ENCODE measurements at regions not wholly inside any gene's neighbourhood (a gene's known extent, or its start where the extent isn't known, plus 50 kb on each side); places are given as distances from the start of the nearest gene placed in this dataset.

- Mint-ChIP-seq H3K27ac (no peak overlapping the region), H3K36me3 (no peaks in the 10 kb centered on the region), H3K4me3 (no peak overlapping the region), H3K9me3 (no peaks in the 10 kb centered on the region), H3K27me3 (no peaks in the 10 kb centered on the region), H3K4me1 (ENCODE audit: unreplicated experiment) (no peaks in the 10 kb centered on the region)
- DNase-seq (ENCODE audit: extremely low spot score, unreplicated experiment): no peak
- TF ChIP-seq CTCF (conservative IDR thresholded peaks at IDR 0.05): no peak
Observed at GRCh38 chr9:73689051-73689870, 537.6 kb downstream of the ANXA1 start.

GRCh38 chr9:73701415-73702057, 549.9 kb downstream of the ANXA1 start:
- Mint-ChIP-seq H3K27me3 (no peaks in the 10 kb centered on the region), H3K4me1 (ENCODE audit: unreplicated experiment) (no peaks in the 10 kb centered on the region), H3K4me3 (no peak overlapping the region), H3K36me3 (no peaks in the 10 kb centered on the region), H3K27ac (no peak overlapping the region), H3K9me3 (no peaks in the 10 kb centered on the region)
- no peak for DNase-seq (ENCODE audit: extremely low spot score, unreplicated experiment)
- TF ChIP-seq CTCF (conservative IDR thresholded peaks at IDR 0.05): no peak

GRCh38 chr9:73714294-73714693, 562.6 kb downstream of the ANXA1 start:
- no peak overlapping the region for H3K27ac Mint-ChIP-seq
- no peaks in the 10 kb centered on the region for H3K36me3 Mint-ChIP-seq
- H3K4me3 Mint-ChIP-seq: no peak overlapping the region
- no peaks in the 10 kb centered on the region for H3K27me3 Mint-ChIP-seq
- TF ChIP-seq CTCF (conservative IDR thresholded peaks at IDR 0.05): no peak
- H3K4me1 Mint-ChIP-seq (ENCODE audit: unreplicated experiment): no peaks in the 10 kb centered on the region
- no peak for DNase-seq (ENCODE audit: extremely low spot score, unreplicated experiment)
- H3K9me3 Mint-ChIP-seq: no peaks in the 10 kb centered on the region

GRCh38 chr9:73715591-73715990, 563.9 kb downstream of the ANXA1 start:
- Mint-ChIP-seq H3K27ac (no peak overlapping the region), H3K9me3 (no peaks in the 10 kb centered on the region), H3K4me1 (ENCODE audit: unreplicated experiment) (no peaks in the 10 kb centered on the region), H3K27me3 (no peaks in the 10 kb centered on the region), H3K4me3 (no peak overlapping the region), H3K36me3 (no peaks in the 10 kb centered on the region)
- no peak for DNase-seq (ENCODE audit: extremely low spot score, unreplicated experiment)
- no peak for TF ChIP-seq CTCF (conservative IDR thresholded peaks at IDR 0.05)

GRCh38 chr9:73719660-73720059, 568.0 kb downstream of the ANXA1 start:
- Mint-ChIP-seq H3K9me3 (no peaks in the 10 kb centered on the region), H3K36me3 (no peaks in the 10 kb centered on the region), H3K4me1 (ENCODE audit: unreplicated experiment) (no peaks in the 10 kb centered on the region), H3K27me3 (no peaks in the 10 kb centered on the region), H3K27ac (no peak overlapping the region), H3K4me3 (no peak overlapping the region)
- TF ChIP-seq CTCF (conservative IDR thresholded peaks at IDR 0.05): no peak
- DNase-seq (ENCODE audit: extremely low spot score, unreplicated experiment): no peak

Data from type B pancreatic cell (in vitro differentiated cells).